ENCODE measurements at regions not wholly inside any gene's neighbourhood (a gene's known extent, or its start where the extent isn't known, plus 50 kb on each side); places are given as distances from the start of the nearest gene placed in this dataset.

DNA sequence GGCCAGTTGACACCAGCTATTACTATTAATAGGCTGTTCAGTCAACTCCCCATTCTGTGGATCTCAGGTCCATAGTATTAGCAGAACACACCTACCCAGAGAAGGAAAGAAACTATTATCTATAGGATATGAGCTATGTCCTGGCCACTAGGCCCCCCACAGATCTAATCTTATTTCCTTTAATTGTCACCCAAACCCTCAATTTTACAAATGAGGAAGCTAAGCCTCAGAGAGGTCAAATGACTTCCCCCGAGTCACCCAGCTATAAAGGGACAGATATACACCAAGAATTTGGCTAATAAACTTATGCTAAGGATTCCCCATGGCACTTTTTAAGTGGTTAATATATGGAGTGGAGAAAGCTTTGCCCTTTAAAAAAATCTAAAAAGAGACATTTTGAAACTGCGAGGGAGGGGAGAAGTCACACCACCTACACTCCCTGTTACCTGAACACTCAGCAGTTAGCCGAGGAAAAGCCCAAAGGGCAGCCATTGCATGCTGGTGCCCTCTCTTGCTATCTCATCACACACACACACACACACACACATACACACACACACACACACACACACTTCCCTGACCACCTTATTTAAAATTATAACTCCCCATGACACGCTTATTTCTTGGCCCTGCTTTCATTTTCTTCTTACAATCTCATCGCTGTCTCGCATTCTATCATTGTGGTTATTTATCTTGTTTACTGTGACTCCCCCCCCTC is 157.0 kb upstream of the ADO start:
- intact Hi-C loops (cut with micrococcal nuclease) = no loop called here
- POLR2A ChIA-PET = interaction anchor here (0.7 kb wide), 1 partner anchor 75 kb away, joined by 3 read pairs; no protein-coding TSS in a partner anchor
- peaks cover 0 to 13% (median 0%) of the 10 kb centered on the region in 4 experiments for H3K27me3 ChIP-seq (replicated peaks in 1 of 4; ENCODE audit: control extremely low read depth in 1 of 4, control insufficient read depth in 3 of 4, insufficient read depth in 4 of 4, low read length in 3 of 4)
- CTCF ChIA-PET = interaction anchor here (1.0 to 1.7 kb wide), 3 partner anchors 22 to 111 kb away, joined by 3 read pairs; no protein-coding TSS in a partner anchor
- peaks cover 29 to 31% of the 10 kb centered on the region in 2 donors for H3K4me1 ChIP-seq (ENCODE audit: control insufficient read depth in 2 of 2, insufficient read depth in 2 of 2, low read length in 2 of 2)
- H3K4me2 ChIP-seq (replicated peaks; ENCODE audit: low read depth, low read length, poor library complexity, severe bottlenecking) = peak overlapping the region; percentile 16
- Mint-ChIP-seq H3K27me3 (no peaks in the 10 kb centered on the region), H3K27ac (no peak overlapping the region), H3K4me3 (peak overlapping the region; percentile 2), H3K9me3 (ENCODE audit: insufficient read depth) (no peaks in the 10 kb centered on the region), H3K4me1 (peaks cover 37% of the 10 kb centered on the region)
- no CpG with 5 or more reads among the region's 6 CpGs for WGBS (ENCODE audit: insufficient coverage)
- H3K27ac ChIP-seq (ENCODE audit: low read length in 2 of 2) = no peak overlapping the region
- no peaks in the 10 kb centered on the region for H3K36me3 ChIP-seq (replicated peaks in 1 of 2; ENCODE audit: control extremely low read depth in 1 of 2, control insufficient read depth in 1 of 2, extremely low read depth in 1 of 2, insufficient read depth in 2 of 2, low read length in 1 of 2)
- no peak overlapping the region for H3K4me3 ChIP-seq (ENCODE audit: control extremely low read depth in 1 of 5, extremely low read depth in 1 of 5, insufficient read depth in 1 of 5, low read depth in 2 of 5, low read length in 4 of 5)
- H2AFZ ChIP-seq (ENCODE audit: insufficient read depth, low read depth, low read length, poor library complexity, severe bottlenecking) = no peak overlapping the region
- DNase-seq (no peak), ATAC-seq (ENCODE audit: low read depth) (peak; percentile 21)
- TF ChIP-seq, protein P1, sequence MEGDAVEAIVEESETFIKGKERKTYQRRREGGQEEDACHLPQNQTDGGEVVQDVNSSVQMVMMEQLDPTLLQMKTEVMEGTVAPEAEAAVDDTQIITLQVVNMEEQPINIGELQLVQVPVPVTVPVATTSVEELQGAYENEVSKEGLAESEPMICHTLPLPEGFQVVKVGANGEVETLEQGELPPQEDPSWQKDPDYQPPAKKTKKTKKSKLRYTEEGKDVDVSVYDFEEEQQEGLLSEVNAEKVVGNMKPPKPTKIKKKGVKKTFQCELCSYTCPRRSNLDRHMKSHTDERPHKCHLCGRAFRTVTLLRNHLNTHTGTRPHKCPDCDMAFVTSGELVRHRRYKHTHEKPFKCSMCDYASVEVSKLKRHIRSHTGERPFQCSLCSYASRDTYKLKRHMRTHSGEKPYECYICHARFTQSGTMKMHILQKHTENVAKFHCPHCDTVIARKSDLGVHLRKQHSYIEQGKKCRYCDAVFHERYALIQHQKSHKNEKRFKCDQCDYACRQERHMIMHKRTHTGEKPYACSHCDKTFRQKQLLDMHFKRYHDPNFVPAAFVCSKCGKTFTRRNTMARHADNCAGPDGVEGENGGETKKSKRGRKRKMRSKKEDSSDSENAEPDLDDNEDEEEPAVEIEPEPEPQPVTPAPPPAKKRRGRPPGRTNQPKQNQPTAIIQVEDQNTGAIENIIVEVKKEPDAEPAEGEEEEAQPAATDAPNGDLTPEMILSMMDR (IDR thresholded peaks at IDR 0.05) = no peak
- H3K79me2 ChIP-seq (ENCODE audit: control insufficient read depth, insufficient read depth, low read length) = no peaks in the 10 kb centered on the region
- no peaks in the 10 kb centered on the region for H4K20me1 ChIP-seq (ENCODE audit: control insufficient read depth, insufficient read depth, low read length, poor library complexity, severe bottlenecking)
- H3K9me3 ChIP-seq (ENCODE audit: control extremely low read depth in 1 of 3, control insufficient read depth in 2 of 3, insufficient read depth in 1 of 3, low read length in 2 of 3) = peaks cover 0 to 4% (median 2%) of the 10 kb centered on the region in 3 donors
- no peak overlapping the region for H3K9ac ChIP-seq (ENCODE audit: low read length)

DNA sequence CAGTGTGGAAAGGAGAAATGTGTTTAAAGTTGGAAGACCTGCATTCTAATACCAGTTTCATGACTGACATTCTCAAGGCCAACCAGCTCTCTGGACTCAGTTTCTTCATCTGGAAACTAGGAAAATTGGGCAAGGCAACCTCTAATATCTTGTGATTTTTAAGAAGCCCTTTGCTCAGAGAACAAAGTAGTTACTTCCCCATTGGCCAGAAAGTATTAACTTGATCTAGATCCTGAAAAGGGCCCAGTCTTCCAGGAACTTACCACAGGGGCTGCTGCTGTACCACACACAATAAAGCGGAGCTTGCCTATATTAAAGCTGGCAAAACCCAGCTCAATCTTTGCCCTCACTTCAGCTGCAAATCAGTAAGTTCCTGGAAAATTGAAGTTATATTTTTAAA is 155.6 kb upstream of the ADO start:
- H3K4me1 ChIP-seq (ENCODE audit: control insufficient read depth in 2 of 2, insufficient read depth in 2 of 2, low read length in 2 of 2) = peaks cover 43 to 45% of the 10 kb centered on the region in 2 donors
- peaks cover 0 to 10% (median 5%) of the 10 kb centered on the region in 3 donors for H3K9me3 ChIP-seq (ENCODE audit: control extremely low read depth in 1 of 3, control insufficient read depth in 2 of 3, insufficient read depth in 1 of 3, low read length in 2 of 3)
- H4K20me1 ChIP-seq (ENCODE audit: control insufficient read depth, insufficient read depth, low read length, poor library complexity, severe bottlenecking) = no peaks in the 10 kb centered on the region
- WGBS (ENCODE audit: insufficient coverage) = 20% methylated on average over 1 of the region's 1 CpG
- ChIA-PET CTCF (interaction anchor here (1.0 to 1.2 kb wide), 3 partner anchors 12 to 38 kb away, joined by 3 to 6 read pairs (median 3); no protein-coding TSS in a partner anchor), POLR2A (no interaction called here)
- TF ChIP-seq EZH2 (IDR thresholded peaks at IDR 0.05; ENCODE audit: borderline replicate concordance, insufficient read depth, low read depth, low read length, poor library complexity, severe bottlenecking) = no peak
- TF ChIP-seq, protein P1 (IDR thresholded peaks at IDR 0.05) = no peak
- H3K36me3 ChIP-seq (replicated peaks in 1 of 2; ENCODE audit: control extremely low read depth in 1 of 2, control insufficient read depth in 1 of 2, extremely low read depth in 1 of 2, insufficient read depth in 2 of 2, low read length in 1 of 2) = no peaks in the 10 kb centered on the region
- peaks cover 0 to 13% (median 0%) of the 10 kb centered on the region in 4 experiments for H3K27me3 ChIP-seq (replicated peaks in 1 of 4; ENCODE audit: control extremely low read depth in 1 of 4, control insufficient read depth in 3 of 4, insufficient read depth in 4 of 4, low read length in 3 of 4)
- intact Hi-C loops (cut with micrococcal nuclease) = no loop called here
- Mint-ChIP-seq H3K4me1 (peaks cover 49% of the 10 kb centered on the region), H3K27me3 (no peaks in the 10 kb centered on the region), H3K9me3 (ENCODE audit: insufficient read depth) (peaks cover 2% of the 10 kb centered on the region), H3K4me3 (no peak overlapping the region), H3K27ac (no peak overlapping the region)
- no peak overlapping the region for H3K4me2 ChIP-seq (replicated peaks; ENCODE audit: low read depth, low read length, poor library complexity, severe bottlenecking)
- ATAC-seq (ENCODE audit: low read depth) (no peak), DNase-seq (no peak)
- H3K4me3 ChIP-seq (ENCODE audit: control extremely low read depth in 1 of 5, extremely low read depth in 1 of 5, insufficient read depth in 1 of 5, low read depth in 2 of 5, low read length in 4 of 5) = no peak overlapping the region
- H2AFZ ChIP-seq (ENCODE audit: insufficient read depth, low read depth, low read length, poor library complexity, severe bottlenecking) = no peak overlapping the region
- no peak overlapping the region for H3K27ac ChIP-seq (ENCODE audit: low read length in 2 of 2)
- H3K79me2 ChIP-seq (ENCODE audit: control insufficient read depth, insufficient read depth, low read length) = no peaks in the 10 kb centered on the region
- no peak overlapping the region for H3K9ac ChIP-seq (ENCODE audit: low read length)
